A549 (cell line): ENCODE measurements at regions not wholly inside any gene's neighbourhood (a gene's known extent, or its start where the extent isn't known, plus 50 kb on each side); places are given as distances from the start of the nearest gene placed in this dataset.

Experiments used
- ATAC-seq, 2 experiments: fragments of 200-7000 bp in 1 of 2; fragments of >200 bp in 1 of 2; cut with Nextera tagmentation in 1 of 2; cut with Tn5 transposase in 1 of 2; 3 replicates each; pipeline versions ENCODE4 v1.8.0 to v1.9.1; 2018 to 2020; ENCODE audit warnings: mild to moderate bottlenecking in 1 of 2, moderate library complexity in 1 of 2
- CTCF ChIA-PET: fragments of 300-600 bp; sonication (Branson Sonifier 250); formaldehyde crosslinking; extraction: SDS; loops from one replicate; lab custom pipeline; 2021; ENCODE audit warnings: antibody characterized with exemption, inconsistent platforms; lab: Yijun Ruan, JAX
- POLR2A ChIA-PET: fragments of 350-600 bp; formaldehyde crosslinking; extraction: SDS; loops from one replicate; lab custom pipeline; 2021; ENCODE audit warnings: antibody characterized with exemption, inconsistent platforms; lab: Yijun Ruan, JAX
- DNase-seq, 2 experiments: peaks; one replicate each; pipeline versions ENCODE4 v3.0.0 to v3.0.0-alpha.2; 2011 to 2016; ENCODE audit warnings: low read depth in 1 of 2, low spot score in 1 of 2
- FAIRE-seq: peaks from 2 replicates; lab custom pipeline; 2011; peaks lifted over from hg19 to GRCh38; lab: Jason Lieb, UNC
- H3K27ac ChIP-seq, 2 experiments: fragments of >200 bp; sonication (Bioruptor Twin); formaldehyde crosslinking; 3 replicates each; pipeline ENCODE4 v1.5.1; 2016 to 2017
- H3K4me1 ChIP-seq: fragments of >200 bp; sonication (Bioruptor Twin); formaldehyde crosslinking; 3 replicates; pipeline ENCODE4 v1.6.1; 2016
- H3K4me2 ChIP-seq: fragments of >200 bp; sonication (Bioruptor Twin); formaldehyde crosslinking; 3 replicates; pipeline ENCODE4 v1.6.1; 2016
- H3K4me3 ChIP-seq: fragments of >200 bp; sonication (Bioruptor Twin); formaldehyde crosslinking; 3 replicates; pipeline ENCODE4 v1.5.1; 2016
- H3K9me3 ChIP-seq: fragments of >200 bp; sonication (Bioruptor Twin); formaldehyde crosslinking; 3 replicates; pipeline ENCODE4 v1.6.1; 2016
- CBX2 ChIP-seq: fragments of 200-600 bp; sonication (generic); IDR thresholded peaks from 2 replicates; pipeline ENCODE4 v1.6.1; 2016; ENCODE audit warnings: low read depth, mild to moderate bottlenecking, borderline replicate concordance
- CBX8 ChIP-seq: fragments of 200-600 bp; sonication (generic); IDR thresholded peaks from 2 replicates; pipeline ENCODE4 v1.6.1; 2016
- CHD2 ChIP-seq: fragments of 150-350 bp; IDR thresholded peaks from 2 replicates; pipeline ENCODE4 v1.6.1; 2014; ENCODE audit warnings: low read length; ENCODE audit not compliant: partially characterized antibody
- CHD4 ChIP-seq: fragments of 200-600 bp; sonication (generic); IDR thresholded peaks from 2 replicates; pipeline ENCODE4 v1.6.1; 2016; ENCODE audit warnings: antibody characterized with exemption, mild to moderate bottlenecking, borderline replicate concordance
- FOSB ChIP-seq: fragments of 250-450 bp; sonication (Bioruptor Pico); IDR thresholded peaks from 2 replicates; pipeline ENCODE4 v1.5.0; 2020; ENCODE audit warnings: mild to moderate bottlenecking, moderate library complexity
- FOXS1 ChIP-seq: fragments of 250-450 bp; sonication (Bioruptor Pico); IDR thresholded peaks from 2 replicates; pipeline ENCODE4 v1.5.0; 2020; ENCODE audit warnings: mild to moderate bottlenecking, moderate library complexity
- GATA3 ChIP-seq: IDR thresholded peaks from 2 replicates; pipeline ENCODE4 v1.6.1; 2012; ENCODE audit warnings: borderline replicate concordance
- HDAC2 ChIP-seq: fragments of 200-600 bp; sonication (generic); IDR thresholded peaks from 2 replicates; pipeline ENCODE4 v1.6.1; 2016
- HOXA7 ChIP-seq: fragments of 250-450 bp; sonication (Bioruptor Pico); IDR thresholded peaks from 2 replicates; pipeline ENCODE4 v1.5.0; 2020; ENCODE audit warnings: mild to moderate bottlenecking, moderate library complexity
- HOXB13 ChIP-seq: fragments of 250-450 bp; sonication (Bioruptor Pico); IDR thresholded peaks from 2 replicates; pipeline ENCODE4 v1.5.0; 2020; ENCODE audit warnings: low read depth, mild to moderate bottlenecking, moderate library complexity
- HOXB5 ChIP-seq: fragments of 250-450 bp; sonication (Bioruptor Pico); IDR thresholded peaks from 2 replicates; pipeline ENCODE4 v1.5.0; 2020; ENCODE audit warnings: mild to moderate bottlenecking, moderate library complexity
- KDM1A ChIP-seq: fragments of 200-600 bp; sonication (generic); IDR thresholded peaks from 2 replicates; pipeline ENCODE4 v1.6.1; 2016; ENCODE audit warnings: low read depth, mild to moderate bottlenecking
- MAZ ChIP-seq: fragments of 150-350 bp; IDR thresholded peaks from 2 replicates; pipeline ENCODE4 v1.6.1; 2014; ENCODE audit warnings: antibody characterized with exemption, low read depth, low read length, borderline replicate concordance
- MYC ChIP-seq: IDR thresholded peaks from 2 replicates; pipeline ENCODE4 v1.6.1; 2012; ENCODE audit warnings: mild to moderate bottlenecking, inconsistent platforms, low read length, improper control_type of control experiment, borderline replicate concordance
- NR3C1 ChIP-seq: fragments of >200 bp; sonication (Bioruptor Twin); formaldehyde crosslinking; IDR thresholded peaks from 3 replicates; pipeline ENCODE4 v1.6.1; 2017
- RAD21 ChIP-seq, 2 experiments: fragments of >200 bp in 1 of 2; sonication (Bioruptor Twin) in 1 of 2; formaldehyde crosslinking in 1 of 2; IDR thresholded peaks in 1 of 2; conservative IDR thresholded peaks in 1 of 2; 2 replicates in 1 of 2; 3 replicates in 1 of 2; pipeline ENCODE4 v1.6.1; 2012 to 2018; ENCODE audit warnings: inconsistent platforms in 1 of 2
- RCOR1 ChIP-seq: fragments of 150-350 bp; IDR thresholded peaks from 2 replicates; pipeline ENCODE4 v1.6.1; 2014; ENCODE audit warnings: antibody characterized with exemption, low read length, low read depth
- RNF2 ChIP-seq: fragments of 200-600 bp; sonication (generic); IDR thresholded peaks from 2 replicates; pipeline ENCODE4 v1.6.1; 2016; ENCODE audit warnings: low read depth, mild to moderate bottlenecking, antibody characterized with exemption, moderate library complexity, borderline replicate concordance
- TP53 ChIP-seq: fragments of 250-450 bp; sonication (Bioruptor Pico); IDR thresholded peaks from 2 replicates; pipeline ENCODE4 v1.5.0; 2021; ENCODE audit warnings: mild to moderate bottlenecking, moderate library complexity
- ZNF302 ChIP-seq: fragments of 250-450 bp; sonication (Bioruptor Pico); IDR thresholded peaks from 2 replicates; pipeline ENCODE4 v1.9.0; 2021; ENCODE audit warnings: inconsistent platforms, mild to moderate bottlenecking, moderate library complexity
- WGBS: methylation state at CpG from one replicate; pipeline ENCODE4 v1.1.6; 2017; ENCODE audit errors: missing lambda C conversion rate; 5-methylcytosine and 5-hydroxymethylcytosine counted together
- TF ChIP-seq, protein P1 (sequence below): fragments of >200 bp; sonication (Bioruptor Twin); formaldehyde crosslinking; IDR thresholded peaks from 2 replicates; pipeline ENCODE4 v1.6.1; 2016
- TF ChIP-seq, protein P2 (sequence below): IDR thresholded peaks from 2 replicates; pipeline ENCODE4 v1.6.1; 2012; ENCODE audit warnings: low read depth, borderline replicate concordance
- TF ChIP-seq, protein P3 (sequence below): fragments of 250-450 bp; sonication (Bioruptor Pico); IDR thresholded peaks from 2 replicates; pipeline ENCODE4 v1.5.0; 2021; ENCODE audit warnings: mild to moderate bottlenecking, moderate library complexity, borderline replicate concordance
- TF ChIP-seq, protein P4 (sequence below): fragments of 200-600 bp; sonication (generic); IDR thresholded peaks from 2 replicates; pipeline ENCODE4 v1.6.1; 2016; ENCODE audit warnings: antibody characterized with exemption, mild to moderate bottlenecking, moderate library complexity

DNA sequence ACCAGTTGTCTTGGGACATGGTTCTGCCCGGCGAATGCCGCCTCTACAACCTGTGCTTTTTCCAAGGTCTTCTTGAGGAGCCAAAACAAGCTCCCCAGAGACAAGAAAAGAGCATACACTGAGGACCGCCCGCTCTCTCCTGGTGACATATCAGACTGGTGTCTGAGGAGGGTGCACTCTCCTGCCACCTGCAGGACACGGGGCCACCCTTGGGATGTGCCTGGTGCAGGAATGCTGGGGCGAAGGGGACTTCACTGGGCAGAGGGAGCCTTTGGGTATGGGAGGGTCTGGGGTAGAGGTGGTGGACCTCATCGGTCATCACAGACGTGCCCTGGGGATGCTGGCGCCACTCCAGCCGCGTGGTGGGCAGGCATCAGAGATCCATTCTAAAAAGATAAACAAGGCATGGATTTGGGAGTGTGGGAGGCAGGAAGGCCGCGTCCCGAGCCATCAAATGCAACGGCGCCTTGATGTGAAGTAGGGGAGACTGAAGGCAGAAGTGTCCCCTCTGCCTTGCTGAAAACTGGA lies 163.3 kb downstream of the CD83 start:
- no peak for DNase-seq
- no peak overlapping the region; a peak in 1 of 6 replicates for H3K27ac ChIP-seq
- no peak for FAIRE-seq
- H3K4me1 ChIP-seq, result peaks cover 10% of the 10 kb centered on the region
- ChIA-PET POLR2A (no interaction called here), CTCF (no interaction called here)
- no peaks in the 10 kb centered on the region for H3K9me3 ChIP-seq
- 90% methylated on average over 17 of the region's 17 CpGs for WGBS
- TF ChIP-seq HDAC2 (no peak), HOXB5 (CRISPR knock-in tag) (no peak), RAD21 (conservative IDR thresholded peaks at IDR 0.05 in 1 of 2, IDR thresholded peaks at IDR 0.05 in 1 of 2) (0 out of 5 replicates have a peak, but pooled peaks of 1 of the 2 experiments have one; percentile 3), FOSB (CRISPR knock-in tag) (no peak)
- H3K4me3 ChIP-seq, result no peak overlapping the region
- no peak overlapping the region for H3K4me2 ChIP-seq
- peak in 1 of 2 experiments; percentile 48; a peak in 3 of 6 replicates for ATAC-seq

DNA sequence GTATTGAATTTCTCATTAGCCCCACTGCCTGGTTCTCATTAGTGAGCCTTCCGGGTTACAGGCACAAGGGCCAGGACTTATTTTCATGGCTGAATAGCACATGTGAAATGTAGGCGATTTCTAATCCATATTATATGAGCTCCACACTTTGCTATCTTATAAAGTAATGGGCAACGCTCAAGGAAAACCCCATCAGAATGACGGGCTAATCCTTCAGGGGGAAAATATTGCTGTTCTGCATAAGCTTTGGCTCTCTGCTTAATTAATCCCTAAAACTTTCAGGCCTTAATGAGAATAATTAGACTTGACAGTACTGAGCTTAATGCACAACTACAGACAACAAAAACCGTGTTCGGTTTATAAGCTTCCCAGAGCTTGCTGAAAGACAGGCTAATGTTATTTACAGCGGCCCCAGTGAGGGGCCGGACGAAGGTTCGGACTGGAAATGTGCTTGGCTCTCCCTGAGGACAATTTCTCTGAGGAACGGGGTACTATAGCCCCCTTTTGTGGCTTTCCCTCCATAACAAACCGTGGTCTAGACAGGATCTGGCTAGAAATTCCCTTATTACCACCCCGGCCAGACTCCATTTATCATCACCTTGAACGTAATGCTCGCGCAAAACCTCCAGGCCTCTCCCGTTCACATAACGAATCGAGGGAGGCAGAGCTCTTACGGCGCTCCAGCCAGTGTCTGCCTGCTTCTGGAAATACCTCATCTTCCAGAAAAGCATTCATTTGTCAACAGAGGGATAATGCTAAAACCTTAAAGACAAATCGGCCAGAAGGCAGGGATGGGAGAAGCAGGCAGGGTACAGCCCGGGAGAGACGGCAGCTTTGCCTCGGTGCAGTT lies 164.5 kb downstream of the CD83 start:
- no peak overlapping the region for H3K4me3 ChIP-seq
- no peak for DNase-seq
- FAIRE-seq, result no peak
- POLR2A ChIA-PET, result no interaction called here
- WGBS, result 85% methylated on average over 24 of the region's 25 CpGs
- CTCF ChIA-PET, result no interaction called here
- H3K4me2 ChIP-seq, result no peak overlapping the region
- peaks cover 16% of the 10 kb centered on the region for H3K4me1 ChIP-seq
- no peak for ATAC-seq
- H3K9me3 ChIP-seq, result no peaks in the 10 kb centered on the region
- 0 out of 6 replicates have a peak overlapping the region, but pooled peaks of 1 of the 2 experiments have one; percentile 2 for H3K27ac ChIP-seq
- TF ChIP-seq RCOR1 (no peak), RNF2 (no peak), CBX8 (no peak), KDM1A (no peak), CHD2 (no peak), CBX2 (no peak), MYC (no peak)
- TF ChIP-seq, protein P1, sequence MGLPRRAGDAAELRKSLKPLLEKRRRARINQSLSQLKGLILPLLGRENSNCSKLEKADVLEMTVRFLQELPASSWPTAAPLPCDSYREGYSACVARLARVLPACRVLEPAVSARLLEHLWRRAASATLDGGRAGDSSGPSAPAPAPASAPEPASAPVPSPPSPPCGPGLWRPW, result no peak
- TF ChIP-seq, protein P2, sequence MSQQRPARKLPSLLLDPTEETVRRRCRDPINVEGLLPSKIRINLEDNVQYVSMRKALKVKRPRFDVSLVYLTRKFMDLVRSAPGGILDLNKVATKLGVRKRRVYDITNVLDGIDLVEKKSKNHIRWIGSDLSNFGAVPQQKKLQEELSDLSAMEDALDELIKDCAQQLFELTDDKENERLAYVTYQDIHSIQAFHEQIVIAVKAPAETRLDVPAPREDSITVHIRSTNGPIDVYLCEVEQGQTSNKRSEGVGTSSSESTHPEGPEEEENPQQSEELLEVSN, result no peak

DNA sequence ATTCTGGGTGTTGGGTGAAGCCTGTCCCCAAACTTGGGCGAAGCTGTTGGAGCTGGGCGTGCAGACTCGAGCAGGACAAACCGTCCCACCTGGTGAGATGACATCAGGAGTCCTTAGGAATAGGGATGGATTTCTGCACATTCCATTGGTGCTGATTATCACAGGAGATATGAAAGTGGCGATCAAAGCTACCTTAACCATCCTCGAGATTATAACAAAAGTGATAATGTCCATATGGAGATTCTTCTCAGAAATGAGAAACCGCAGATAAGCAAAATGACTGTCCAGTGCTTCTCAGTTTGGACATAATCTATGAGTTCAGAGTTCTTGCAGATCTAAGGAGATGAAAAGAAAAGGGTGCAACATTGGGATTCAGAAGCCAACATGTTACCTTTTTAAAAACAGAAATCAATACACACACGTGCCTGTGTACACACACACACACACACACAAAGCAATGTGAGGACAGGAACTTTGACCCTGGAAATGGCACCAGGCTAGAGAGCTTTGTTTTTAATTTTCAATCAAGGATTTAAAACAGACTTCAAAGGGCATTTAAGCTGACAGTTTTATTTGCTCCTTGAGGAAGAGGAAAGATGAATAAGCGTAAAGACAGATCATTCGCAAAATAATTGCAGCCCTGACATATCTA lies 165.4 kb downstream of the CD83 start:
- ATAC-seq (no peak), DNase-seq (no peak), FAIRE-seq (no peak)
- ChIA-PET CTCF (no interaction called here), POLR2A (no interaction called here)
- 73% methylated on average over 10 of the region's 10 CpGs for WGBS
- H3K27ac ChIP-seq, result 0 out of 6 replicates have a peak overlapping the region, but pooled peaks of 1 of the 2 experiments have one; percentile 2
- peaks cover 16% of the 10 kb centered on the region for H3K4me1 ChIP-seq
- H3K4me3 ChIP-seq, result no peak overlapping the region
- no peaks in the 10 kb centered on the region for H3K9me3 ChIP-seq
- H3K4me2 ChIP-seq, result no peak overlapping the region
- no peak for TF ChIP-seq FOXS1 (CRISPR knock-in tag)
- TF ChIP-seq HOXA7 (CRISPR knock-in tag), result no peak
- TF ChIP-seq MAZ, result no peak
- TF ChIP-seq, protein P3, sequence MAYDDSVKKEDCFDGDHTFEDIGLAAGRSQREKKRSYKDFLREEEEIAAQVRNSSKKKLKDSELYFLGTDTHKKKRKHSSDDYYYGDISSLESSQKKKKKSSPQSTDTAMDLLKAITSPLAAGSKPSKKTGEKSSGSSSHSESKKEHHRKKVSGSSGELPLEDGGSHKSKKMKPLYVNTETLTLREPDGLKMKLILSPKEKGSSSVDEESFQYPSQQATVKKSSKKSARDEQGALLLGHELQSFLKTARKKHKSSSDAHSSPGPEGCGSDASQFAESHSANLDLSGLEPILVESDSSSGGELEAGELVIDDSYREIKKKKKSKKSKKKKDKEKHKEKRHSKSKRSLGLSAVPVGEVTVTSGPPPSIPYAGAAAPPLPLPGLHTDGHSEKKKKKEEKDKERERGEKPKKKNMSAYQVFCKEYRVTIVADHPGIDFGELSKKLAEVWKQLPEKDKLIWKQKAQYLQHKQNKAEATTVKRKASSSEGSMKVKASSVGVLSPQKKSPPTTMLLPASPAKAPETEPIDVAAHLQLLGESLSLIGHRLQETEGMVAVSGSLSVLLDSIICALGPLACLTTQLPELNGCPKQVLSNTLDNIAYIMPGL (CRISPR knock-in tag), result no peak
- TF ChIP-seq HOXB5 (CRISPR knock-in tag), result no peak
- TF ChIP-seq NR3C1, result no peak
- no peak for TF ChIP-seq ZNF302
- TF ChIP-seq HOXB13, result no peak
- TF ChIP-seq, protein P4, sequence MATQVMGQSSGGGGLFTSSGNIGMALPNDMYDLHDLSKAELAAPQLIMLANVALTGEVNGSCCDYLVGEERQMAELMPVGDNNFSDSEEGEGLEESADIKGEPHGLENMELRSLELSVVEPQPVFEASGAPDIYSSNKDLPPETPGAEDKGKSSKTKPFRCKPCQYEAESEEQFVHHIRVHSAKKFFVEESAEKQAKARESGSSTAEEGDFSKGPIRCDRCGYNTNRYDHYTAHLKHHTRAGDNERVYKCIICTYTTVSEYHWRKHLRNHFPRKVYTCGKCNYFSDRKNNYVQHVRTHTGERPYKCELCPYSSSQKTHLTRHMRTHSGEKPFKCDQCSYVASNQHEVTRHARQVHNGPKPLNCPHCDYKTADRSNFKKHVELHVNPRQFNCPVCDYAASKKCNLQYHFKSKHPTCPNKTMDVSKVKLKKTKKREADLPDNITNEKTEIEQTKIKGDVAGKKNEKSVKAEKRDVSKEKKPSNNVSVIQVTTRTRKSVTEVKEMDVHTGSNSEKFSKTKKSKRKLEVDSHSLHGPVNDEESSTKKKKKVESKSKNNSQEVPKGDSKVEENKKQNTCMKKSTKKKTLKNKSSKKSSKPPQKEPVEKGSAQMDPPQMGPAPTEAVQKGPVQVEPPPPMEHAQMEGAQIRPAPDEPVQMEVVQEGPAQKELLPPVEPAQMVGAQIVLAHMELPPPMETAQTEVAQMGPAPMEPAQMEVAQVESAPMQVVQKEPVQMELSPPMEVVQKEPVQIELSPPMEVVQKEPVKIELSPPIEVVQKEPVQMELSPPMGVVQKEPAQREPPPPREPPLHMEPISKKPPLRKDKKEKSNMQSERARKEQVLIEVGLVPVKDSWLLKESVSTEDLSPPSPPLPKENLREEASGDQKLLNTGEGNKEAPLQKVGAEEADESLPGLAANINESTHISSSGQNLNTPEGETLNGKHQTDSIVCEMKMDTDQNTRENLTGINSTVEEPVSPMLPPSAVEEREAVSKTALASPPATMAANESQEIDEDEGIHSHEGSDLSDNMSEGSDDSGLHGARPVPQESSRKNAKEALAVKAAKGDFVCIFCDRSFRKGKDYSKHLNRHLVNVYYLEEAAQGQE, result no peak
- no peak for TF ChIP-seq CHD4
- no peak for TF ChIP-seq TP53 (CRISPR knock-in tag)
- TF ChIP-seq, protein P1, result no peak
- TF ChIP-seq GATA3, result no peak
- TF ChIP-seq RAD21 (conservative IDR thresholded peaks at IDR 0.05 in 1 of 2, IDR thresholded peaks at IDR 0.05 in 1 of 2), result no peak
